OCI-LY1 (cell line): ENCODE measurements at regions not wholly inside any gene's neighbourhood (a gene's known extent, or its start where the extent isn't known, plus 50 kb on each side); places are given as distances from the start of the nearest gene placed in this dataset.

Source experiments
- EZH2 ChIP-seq: fragments of 200-600 bp; sonication (generic), shearing (Covaris generic); IDR thresholded peaks from 2 replicates; pipeline ENCODE4 v1.8.0; 2017; ENCODE audit warnings: borderline replicate concordance, mixed run types, mild to moderate bottlenecking, antibody characterized with exemption, low read length, moderate library complexity, mixed read lengths
- TF ChIP-seq, protein P1 (sequence below): fragments of 200-600 bp; sonication (generic), shearing (Covaris generic); IDR thresholded peaks from 2 replicates; pipeline ENCODE4 v1.5.1; 2017; ENCODE audit warnings: mild to moderate bottlenecking, antibody characterized with exemption, low read length, moderate library complexity, mixed read lengths

DNA sequence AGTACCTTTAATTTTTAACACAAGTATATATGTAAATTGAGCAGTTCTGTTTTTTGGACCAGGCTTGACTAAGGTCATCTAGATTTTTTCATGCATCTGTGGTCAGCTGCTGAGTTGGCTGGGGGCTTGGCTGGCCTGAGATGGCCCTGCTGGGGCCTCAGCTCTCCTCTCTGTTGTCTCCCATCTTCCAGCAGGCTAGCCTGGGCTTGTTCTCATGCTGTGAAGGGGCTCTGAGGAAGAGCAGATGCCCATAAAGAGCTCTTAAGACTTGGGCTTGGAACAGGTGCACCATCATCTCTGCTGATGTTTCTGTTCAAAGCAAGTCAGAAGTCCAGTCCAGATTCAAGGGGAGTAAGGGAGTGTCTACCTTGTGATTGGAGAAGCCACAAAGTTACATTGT is 51.2 kb upstream of the TNR start:
- TF ChIP-seq, protein P1, sequence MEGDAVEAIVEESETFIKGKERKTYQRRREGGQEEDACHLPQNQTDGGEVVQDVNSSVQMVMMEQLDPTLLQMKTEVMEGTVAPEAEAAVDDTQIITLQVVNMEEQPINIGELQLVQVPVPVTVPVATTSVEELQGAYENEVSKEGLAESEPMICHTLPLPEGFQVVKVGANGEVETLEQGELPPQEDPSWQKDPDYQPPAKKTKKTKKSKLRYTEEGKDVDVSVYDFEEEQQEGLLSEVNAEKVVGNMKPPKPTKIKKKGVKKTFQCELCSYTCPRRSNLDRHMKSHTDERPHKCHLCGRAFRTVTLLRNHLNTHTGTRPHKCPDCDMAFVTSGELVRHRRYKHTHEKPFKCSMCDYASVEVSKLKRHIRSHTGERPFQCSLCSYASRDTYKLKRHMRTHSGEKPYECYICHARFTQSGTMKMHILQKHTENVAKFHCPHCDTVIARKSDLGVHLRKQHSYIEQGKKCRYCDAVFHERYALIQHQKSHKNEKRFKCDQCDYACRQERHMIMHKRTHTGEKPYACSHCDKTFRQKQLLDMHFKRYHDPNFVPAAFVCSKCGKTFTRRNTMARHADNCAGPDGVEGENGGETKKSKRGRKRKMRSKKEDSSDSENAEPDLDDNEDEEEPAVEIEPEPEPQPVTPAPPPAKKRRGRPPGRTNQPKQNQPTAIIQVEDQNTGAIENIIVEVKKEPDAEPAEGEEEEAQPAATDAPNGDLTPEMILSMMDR: no peak
- TF ChIP-seq EZH2: no peak
